ENCODE measurements at regions not wholly inside any gene's neighbourhood (a gene's known extent, or its start where the extent isn't known, plus 50 kb on each side); places are given as distances from the start of the nearest gene placed in this dataset.
"Not testable (repeated sequence)": the region's sequence is repeated elsewhere in the genome, so short reads cannot be mapped to it uniquely, and the experiment has no call there.

DNA sequence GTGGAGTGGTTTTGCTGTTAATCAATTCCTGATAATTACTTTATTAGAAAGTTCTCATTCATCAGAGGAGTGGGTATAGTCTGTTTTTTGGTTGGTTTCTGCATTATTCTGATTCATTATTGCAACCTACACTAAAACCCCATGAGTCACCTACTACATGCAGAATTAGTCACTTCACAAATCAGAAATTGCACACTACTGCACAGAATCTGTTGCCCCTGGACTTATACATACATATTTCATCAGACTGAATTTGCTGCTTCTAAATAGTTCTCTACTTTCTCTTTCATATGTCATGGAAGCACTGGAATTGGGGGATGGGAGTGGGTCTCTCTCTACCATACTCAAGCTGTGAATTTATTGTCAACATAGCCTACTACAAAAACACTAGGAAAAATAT is 585.1 kb downstream of the DNAH5 start:
- Mint-ChIP-seq H3K27ac (no peak overlapping the region), H3K27me3 (no peaks in the 10 kb centered on the region), H3K9me3 (peaks cover 1 to 11% (median 4%) of the 10 kb centered on the region in 3 donors), H3K4me3 (no peak overlapping the region), H3K4me1 (no peaks in the 10 kb centered on the region), H3K36me3 (no peaks in the 10 kb centered on the region)

DNA sequence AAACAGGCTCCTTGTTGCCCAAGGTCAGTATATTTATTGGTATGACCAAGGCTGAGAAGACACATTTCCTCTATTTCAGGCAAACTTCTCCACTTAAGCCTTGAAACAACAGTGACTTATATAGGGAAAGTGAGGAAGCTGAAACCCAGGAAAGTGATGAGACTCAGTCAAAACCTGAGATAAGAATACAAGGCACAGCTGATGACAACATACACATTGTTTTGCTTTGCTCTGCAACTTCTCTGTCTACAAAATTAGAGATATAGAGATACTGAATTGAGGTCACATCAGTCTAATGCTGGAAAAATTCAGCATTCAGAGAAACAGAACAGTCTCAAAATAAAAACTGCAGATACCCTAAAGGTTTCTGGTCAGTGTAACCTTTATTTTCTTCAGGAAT is 586.1 kb downstream of the DNAH5 start:
- no peaks in the 10 kb centered on the region for H3K36me3 Mint-ChIP-seq
- no peaks in the 10 kb centered on the region for H3K27me3 Mint-ChIP-seq
- no peak overlapping the region for H3K27ac Mint-ChIP-seq
- H3K4me1 Mint-ChIP-seq: no peaks in the 10 kb centered on the region
- H3K4me3 Mint-ChIP-seq: no peak overlapping the region
- peaks cover 1 to 11% (median 4%) of the 10 kb centered on the region in 3 donors for H3K9me3 Mint-ChIP-seq

DNA sequence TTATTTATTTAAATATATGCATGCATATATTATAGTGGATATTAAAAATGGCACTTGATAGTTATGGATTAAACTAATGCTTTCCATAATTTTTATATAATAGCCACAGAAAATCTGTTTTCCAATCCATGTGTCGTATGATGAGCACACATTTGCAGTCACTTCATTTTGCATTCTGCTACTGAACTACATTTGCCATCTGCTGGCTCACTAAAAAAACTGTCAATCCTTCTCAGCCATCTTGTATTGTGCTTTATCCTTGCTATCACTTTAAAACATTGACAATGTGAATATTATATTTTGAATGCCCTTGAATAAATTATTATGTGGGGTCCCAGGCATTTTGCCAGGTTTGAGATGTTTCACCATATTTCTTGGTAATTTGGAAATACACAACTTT is 586.6 kb downstream of the DNAH5 start:
- Mint-ChIP-seq H3K27ac (no peak overlapping the region), H3K4me3 (no peak overlapping the region), H3K9me3 (peaks cover 1 to 11% (median 4%) of the 10 kb centered on the region in 3 donors), H3K4me1 (no peaks in the 10 kb centered on the region), H3K36me3 (no peaks in the 10 kb centered on the region), H3K27me3 (no peaks in the 10 kb centered on the region)

DNA sequence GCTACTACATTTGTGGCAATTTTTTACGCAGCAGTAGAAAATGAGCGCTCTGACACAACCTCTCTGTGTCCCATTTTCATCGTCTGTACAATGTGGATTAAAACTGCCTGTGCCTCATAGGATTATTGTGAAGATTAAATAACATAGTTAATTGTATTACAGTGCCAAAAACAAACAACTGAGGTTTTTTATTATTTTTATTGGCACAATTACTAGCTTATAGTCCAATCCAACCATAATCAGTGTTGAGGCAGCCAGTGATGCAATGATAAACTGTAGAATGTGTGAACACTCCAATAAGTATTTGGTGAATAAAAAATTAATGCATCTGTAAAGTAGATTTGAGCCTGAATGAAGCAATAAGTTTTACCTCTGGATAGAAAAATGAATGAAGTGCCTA is 588.3 kb downstream of the DNAH5 start:
- Mint-ChIP-seq H3K27me3 (no peaks in the 10 kb centered on the region), H3K4me1 (no peaks in the 10 kb centered on the region), H3K36me3 (no peaks in the 10 kb centered on the region), H3K27ac (no peak overlapping the region), H3K4me3 (no peak overlapping the region), H3K9me3 (peaks cover 1 to 8% (median 4%) of the 10 kb centered on the region in 3 donors)

DNA sequence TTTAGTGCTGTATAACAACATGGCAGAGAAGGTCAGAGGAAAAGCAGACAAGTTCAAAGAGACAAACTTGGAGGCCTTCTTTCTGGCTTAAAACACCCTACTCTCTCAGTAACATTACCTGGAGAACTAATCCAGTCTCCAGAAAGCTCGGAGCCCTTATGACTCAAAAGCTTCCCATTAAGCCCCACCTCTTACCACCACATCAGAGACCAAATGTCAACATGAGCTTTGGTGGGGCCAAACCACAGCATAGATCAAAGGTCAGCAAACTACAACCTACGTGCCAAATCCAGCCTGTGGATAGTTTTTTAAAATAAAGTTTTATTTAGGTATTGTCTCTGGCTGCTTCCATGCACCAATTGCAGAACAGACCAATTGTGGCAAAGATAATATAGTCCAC is 589.9 kb downstream of the DNAH5 start:
- peaks cover 0 to 11% (median 4%) of the 10 kb centered on the region in 3 donors for H3K9me3 Mint-ChIP-seq
- no peak overlapping the region for H3K4me3 Mint-ChIP-seq
- no peaks in the 10 kb centered on the region for H3K4me1 Mint-ChIP-seq
- H3K27me3 Mint-ChIP-seq: no peaks in the 10 kb centered on the region
- H3K36me3 Mint-ChIP-seq: no peaks in the 10 kb centered on the region
- no peak overlapping the region for H3K27ac Mint-ChIP-seq

DNA sequence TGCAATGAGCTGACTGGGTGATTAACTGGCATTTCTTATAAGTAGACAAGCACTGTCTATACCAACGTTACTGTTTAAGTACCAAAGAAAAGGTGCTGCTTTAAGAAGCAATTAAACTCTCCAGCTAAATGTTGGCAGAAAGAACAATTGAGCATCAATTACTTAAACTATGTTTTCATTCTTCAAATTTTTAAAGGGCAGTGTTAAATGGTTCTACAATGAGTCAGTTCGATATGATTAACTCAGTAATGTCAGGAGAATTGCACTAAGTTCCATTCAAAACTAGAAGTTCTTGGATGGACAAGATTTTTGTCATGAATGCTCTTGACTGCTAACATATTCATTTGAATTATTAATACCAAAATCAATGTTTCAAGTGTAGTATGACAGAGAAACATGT is 593.7 kb downstream of the DNAH5 start:
- Mint-ChIP-seq H3K27me3 (no peaks in the 10 kb centered on the region), H3K36me3 (no peaks in the 10 kb centered on the region), H3K4me1 (no peaks in the 10 kb centered on the region), H3K27ac (no peak overlapping the region), H3K9me3 (peaks cover 2 to 12% (median 4%) of the 10 kb centered on the region in 3 donors), H3K4me3 (no peak overlapping the region)

DNA sequence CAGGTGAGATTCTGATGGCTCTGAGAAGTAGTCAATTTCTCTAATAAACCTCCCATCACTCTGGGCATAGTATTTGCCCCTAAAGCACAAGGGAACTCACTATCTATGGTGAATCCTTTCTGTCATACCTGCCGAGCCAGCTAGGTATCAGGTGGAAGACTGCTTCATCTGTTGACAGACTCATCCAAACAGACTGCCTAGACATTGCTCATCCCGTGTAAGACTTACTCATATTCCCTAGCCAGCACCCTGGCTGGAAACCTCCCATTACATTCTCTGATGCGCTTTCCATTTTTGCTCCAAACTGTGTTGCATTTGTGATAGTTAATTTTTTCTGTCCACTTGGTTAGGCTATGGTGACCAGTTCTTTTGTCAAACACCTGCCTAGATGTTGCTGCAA is 595.9 kb downstream of the DNAH5 start:
- Mint-ChIP-seq H3K9me3 (peaks cover 2 to 7% (median 6%) of the 10 kb centered on the region in 3 donors), H3K4me1 (no peaks in the 10 kb centered on the region), H3K36me3 (no peaks in the 10 kb centered on the region)

DNA sequence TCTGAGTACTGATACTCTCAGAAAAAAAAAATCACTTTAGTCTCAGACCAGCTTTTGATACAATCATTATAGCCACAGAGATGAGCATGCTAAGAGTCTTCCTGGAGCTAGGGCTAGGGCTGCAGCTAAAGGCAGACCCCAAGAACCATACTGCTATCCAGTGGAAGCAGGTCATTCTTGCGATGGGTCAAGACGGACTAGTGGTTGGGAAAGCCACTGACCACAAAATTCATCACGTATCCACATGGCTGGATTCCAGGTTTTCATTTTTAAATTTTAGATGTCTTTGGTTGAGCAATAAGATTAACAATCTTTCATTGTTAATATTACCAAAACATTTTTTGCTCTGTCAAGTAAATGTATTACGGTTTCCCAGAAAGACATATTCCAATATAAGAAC is 598.1 kb downstream of the DNAH5 start:
- Mint-ChIP-seq H3K9me3 (peaks cover 4 to 10% (median 7%) of the 10 kb centered on the region in 3 donors), H3K4me3 (no peak overlapping the region)

More for the DNA sequence above, 595.9 kb downstream of the DNAH5 start:
- no peak overlapping the region for H3K27ac Mint-ChIP-seq
- no peaks in the 10 kb centered on the region for H3K27me3 Mint-ChIP-seq
- no peak overlapping the region for H3K4me3 Mint-ChIP-seq

DNA sequence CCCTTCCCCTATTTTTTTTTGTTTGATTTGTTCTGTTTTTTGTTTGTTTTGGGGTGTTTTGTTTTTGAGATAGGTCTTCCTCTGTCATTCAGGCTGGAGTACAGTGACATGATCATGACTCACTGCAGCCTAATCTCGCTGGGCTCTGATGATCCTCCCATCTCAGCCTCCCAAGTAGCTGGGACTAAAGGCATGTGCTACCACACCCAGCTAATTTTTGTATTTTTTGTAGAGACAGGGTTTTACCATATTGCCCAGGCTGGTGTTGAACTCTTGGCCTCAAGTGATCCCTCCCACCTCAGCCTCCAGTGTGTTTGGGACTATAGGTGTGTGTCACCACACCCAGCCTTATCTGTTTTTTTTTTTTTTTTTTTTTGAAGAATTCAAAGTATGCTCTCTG is 605.4 kb downstream of the DNAH5 start:
- Mint-ChIP-seq H3K9me3 (peaks cover 4 to 21% (median 5%) of the 10 kb centered on the region in 3 donors), H3K4me1 (peaks cover 0 to 1% (median 0%) of the 10 kb centered on the region in 3 donors), H3K36me3 (no peaks in the 10 kb centered on the region), H3K4me3 (no peak overlapping the region), H3K27ac (no peak overlapping the region), H3K27me3 (no peaks in the 10 kb centered on the region)

More for the DNA sequence above, 598.1 kb downstream of the DNAH5 start:
- H3K36me3 Mint-ChIP-seq: no peaks in the 10 kb centered on the region
- H3K4me1 Mint-ChIP-seq: peaks cover 0 to 1% (median 0%) of the 10 kb centered on the region in 3 donors
- H3K27me3 Mint-ChIP-seq: no peaks in the 10 kb centered on the region
- H3K27ac Mint-ChIP-seq: no peak overlapping the region

DNA sequence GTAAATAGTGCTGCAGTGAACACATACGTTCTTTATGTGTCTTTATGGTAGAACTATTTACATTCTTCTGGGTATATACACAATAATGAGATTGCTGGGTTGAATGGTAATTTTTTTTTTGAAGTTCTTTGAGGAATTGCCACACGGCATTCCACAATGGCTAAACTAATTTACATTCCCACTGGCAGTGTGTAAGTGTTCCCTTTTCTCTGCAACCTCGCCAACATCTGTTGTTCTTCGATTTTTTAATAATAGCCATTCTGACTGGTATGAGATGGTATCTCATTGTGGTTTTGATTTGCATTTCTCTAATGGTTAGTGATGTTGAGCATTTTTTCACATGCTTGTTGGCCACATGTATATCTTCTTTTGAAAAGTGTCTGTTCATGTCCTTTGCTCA is 609.5 kb downstream of the DNAH5 start:
- Mint-ChIP-seq H3K9me3 (peaks cover 0 to 14% (median 3%) of the 10 kb centered on the region in 3 donors), H3K4me3 (peak overlapping the region in 1 of 4 donors; percentile 51)
- H3K27me3 Mint-ChIP-seq, H3K4me1 Mint-ChIP-seq, H3K36me3 Mint-ChIP-seq, H3K27ac Mint-ChIP-seq: not testable (repeated sequence)

DNA sequence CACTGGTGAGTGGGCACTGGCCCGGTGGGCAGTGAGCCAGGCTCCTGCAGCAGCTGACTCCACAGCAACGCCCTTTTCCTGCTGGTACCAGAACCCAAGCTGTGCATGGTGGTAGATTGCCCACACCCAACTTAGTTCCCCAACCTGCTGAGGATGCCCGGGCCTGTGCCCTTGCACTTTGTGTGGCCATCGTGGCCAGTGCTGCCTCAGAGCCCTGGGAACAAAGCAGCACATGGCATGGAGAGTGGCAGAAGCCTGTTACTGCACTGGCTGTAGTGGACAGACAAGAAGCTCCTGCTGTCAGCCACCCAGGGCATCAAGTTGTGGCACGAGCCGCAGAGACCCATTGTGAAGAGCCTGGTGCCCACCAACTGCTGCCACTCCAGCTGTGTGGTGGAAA is 612.9 kb downstream of the DNAH5 start:
- Mint-ChIP-seq H3K27ac (no peak overlapping the region), H3K4me1 (no peaks in the 10 kb centered on the region), H3K36me3 (no peaks in the 10 kb centered on the region), H3K27me3 (no peaks in the 10 kb centered on the region), H3K4me3 (no peak overlapping the region), H3K9me3 (peaks cover 2 to 8% (median 7%) of the 10 kb centered on the region in 3 donors)

DNA sequence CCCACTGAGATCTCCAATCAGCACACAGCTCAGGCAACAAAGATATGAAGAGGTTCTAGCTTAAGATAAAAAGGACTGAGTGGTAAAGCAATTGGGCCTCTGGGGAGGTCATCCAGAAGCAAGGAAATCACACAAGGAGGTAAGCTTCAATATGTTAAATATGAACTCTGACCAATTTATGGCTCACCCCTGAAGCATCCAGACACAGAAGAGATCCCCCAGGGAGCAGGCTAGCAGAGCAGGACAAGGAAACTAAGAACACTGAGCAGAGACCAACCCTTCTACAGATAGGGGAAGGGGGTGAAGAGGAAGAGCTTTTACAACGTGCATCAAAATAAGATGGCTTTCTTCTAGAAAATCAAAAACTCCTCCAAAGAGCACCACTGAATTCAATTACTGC is 616.2 kb downstream of the DNAH5 start:
- Mint-ChIP-seq H3K4me1 (no peaks in the 10 kb centered on the region), H3K9me3 (peaks cover 0 to 8% (median 2%) of the 10 kb centered on the region in 3 donors), H3K27ac (no peak overlapping the region), H3K4me3 (no peak overlapping the region), H3K27me3 (no peaks in the 10 kb centered on the region), H3K36me3 (no peaks in the 10 kb centered on the region)

DNA sequence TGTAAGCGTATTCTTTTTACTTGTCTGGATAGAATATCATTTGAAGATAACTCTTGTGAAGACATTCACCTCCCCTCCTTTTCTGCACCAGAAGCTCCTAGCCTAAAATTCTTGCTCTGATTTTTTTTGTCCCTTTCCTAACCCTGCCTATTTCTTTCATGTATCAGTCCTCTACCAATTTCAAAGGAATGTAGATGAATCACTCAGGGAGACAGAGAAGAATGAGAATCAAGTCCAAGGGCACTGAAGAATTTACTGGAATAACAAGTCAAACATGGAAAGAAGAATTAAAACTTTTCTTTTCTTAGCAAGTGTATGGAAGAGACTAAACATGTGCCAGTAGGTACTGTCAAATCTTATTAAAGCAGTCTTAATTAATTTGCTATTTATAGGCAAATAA is 618.7 kb downstream of the DNAH5 start:
- H3K9me3 Mint-ChIP-seq: peaks cover 2 to 6% (median 2%) of the 10 kb centered on the region in 3 donors
- no peaks in the 10 kb centered on the region for H3K36me3 Mint-ChIP-seq
- H3K27me3 Mint-ChIP-seq: no peaks in the 10 kb centered on the region
- no peaks in the 10 kb centered on the region for H3K4me1 Mint-ChIP-seq
- no peak overlapping the region for H3K27ac Mint-ChIP-seq
- no peak overlapping the region for H3K4me3 Mint-ChIP-seq

DNA sequence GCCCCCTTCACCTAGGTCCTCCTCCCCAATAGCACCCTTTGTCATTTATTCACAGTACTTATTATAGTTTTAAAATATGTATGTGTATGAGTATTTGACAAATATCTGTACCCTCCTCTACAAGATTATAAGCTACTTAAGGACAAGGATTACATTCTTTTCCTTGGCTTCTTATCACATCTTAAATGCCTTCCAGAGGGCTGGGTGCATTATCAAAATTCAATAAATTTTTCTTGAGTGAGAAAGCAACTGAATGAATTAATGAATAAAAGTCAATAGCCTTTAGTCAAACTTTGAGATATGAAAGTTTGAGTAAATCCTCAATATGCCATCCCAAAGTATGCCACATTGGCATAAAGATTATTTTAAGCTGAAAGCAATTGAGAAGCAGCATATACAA is 621.7 kb downstream of the DNAH5 start:
- Mint-ChIP-seq H3K27me3 (no peaks in the 10 kb centered on the region), H3K27ac (no peak overlapping the region), H3K4me1 (no peaks in the 10 kb centered on the region), H3K36me3 (no peaks in the 10 kb centered on the region), H3K9me3 (peaks cover 0 to 14% (median 0%) of the 10 kb centered on the region in 3 donors), H3K4me3 (no peak overlapping the region)

DNA sequence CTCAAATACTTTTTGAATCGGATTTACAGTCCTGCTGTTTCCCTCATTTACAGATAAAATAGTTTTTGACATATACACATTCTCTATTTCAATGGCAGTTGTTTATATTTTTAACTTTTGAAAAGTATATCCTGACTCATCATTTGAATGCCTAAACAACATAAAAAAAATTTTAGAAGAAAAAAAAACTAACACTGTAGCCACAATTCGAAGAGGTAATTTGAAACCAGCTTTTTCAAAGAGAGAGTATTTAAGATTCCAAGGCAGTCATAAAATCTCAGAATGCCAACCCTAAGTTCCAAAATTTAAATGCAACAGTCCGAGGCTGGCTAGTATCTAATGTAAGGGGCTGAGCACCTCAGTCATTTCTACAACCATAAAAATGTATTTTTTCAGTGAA is 626.8 kb downstream of the DNAH5 start:
- H3K36me3 Mint-ChIP-seq: no peaks in the 10 kb centered on the region
- H3K27me3 Mint-ChIP-seq: no peaks in the 10 kb centered on the region
- H3K27ac Mint-ChIP-seq: no peak overlapping the region
- H3K4me1 Mint-ChIP-seq: no peaks in the 10 kb centered on the region
- no peak overlapping the region for H3K4me3 Mint-ChIP-seq
- H3K9me3 Mint-ChIP-seq: peaks cover 7 to 23% (median 11%) of the 10 kb centered on the region in 3 donors

DNA sequence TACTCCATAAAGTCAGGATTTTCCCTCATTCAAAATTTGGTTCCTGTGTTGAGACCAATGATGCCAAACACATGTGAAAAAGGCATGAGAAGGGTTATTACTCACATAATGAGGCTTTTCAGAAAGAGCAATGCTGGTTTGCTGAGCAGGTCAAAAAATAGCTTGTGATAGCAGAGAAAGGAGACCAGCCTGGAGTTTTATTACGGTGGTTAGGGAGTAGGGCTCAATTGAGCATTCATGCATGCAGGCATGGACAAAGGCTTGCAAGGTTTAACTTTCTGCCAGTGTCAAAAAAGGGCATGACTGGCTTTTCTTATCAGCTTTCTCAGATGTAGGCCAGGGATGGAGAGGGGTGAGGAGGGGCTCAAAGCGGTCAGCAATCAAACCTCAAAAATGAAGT is 628.3 kb downstream of the DNAH5 start:
- no peak overlapping the region for H3K27ac Mint-ChIP-seq
- no peaks in the 10 kb centered on the region for H3K27me3 Mint-ChIP-seq
- H3K36me3 Mint-ChIP-seq: no peaks in the 10 kb centered on the region
- no peaks in the 10 kb centered on the region for H3K4me1 Mint-ChIP-seq
- peaks cover 7 to 23% (median 11%) of the 10 kb centered on the region in 3 donors for H3K9me3 Mint-ChIP-seq
- H3K4me3 Mint-ChIP-seq: peak overlapping the region in 1 of 4 donors; percentile 3

DNA sequence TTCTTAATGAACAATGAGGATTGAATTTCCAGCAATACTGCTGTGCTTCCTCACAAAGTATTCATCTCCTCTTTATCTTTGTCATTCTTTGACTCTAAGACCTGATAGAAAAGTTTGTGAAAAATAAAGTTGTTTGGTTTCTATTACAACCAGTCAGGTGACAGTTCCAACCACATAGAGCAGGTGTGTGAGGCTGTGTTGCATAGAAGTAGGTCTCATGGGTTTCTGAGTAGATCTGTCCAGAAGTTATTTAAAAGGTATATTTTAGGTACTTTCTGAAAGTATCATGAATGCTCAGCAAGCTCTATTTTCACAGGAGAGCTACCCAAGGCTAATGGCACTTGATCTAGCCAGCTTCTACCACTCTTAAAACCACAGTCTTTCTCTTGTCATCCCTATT is 637.0 kb downstream of the DNAH5 start:
- Mint-ChIP-seq H3K27me3 (no peaks in the 10 kb centered on the region), H3K4me1 (peaks cover 0 to 1% (median 0%) of the 10 kb centered on the region in 3 donors), H3K4me3 (no peak overlapping the region), H3K27ac (no peak overlapping the region), H3K36me3 (no peaks in the 10 kb centered on the region), H3K9me3 (peaks cover 0 to 13% (median 6%) of the 10 kb centered on the region in 3 donors)

Measured in IgD-negative memory B cell (primary cell).